ENCODE measurements at regions not wholly inside any gene's neighbourhood (a gene's known extent, or its start where the extent isn't known, plus 50 kb on each side); places are given as distances from the start of the nearest gene placed in this dataset.

- no peak for ATAC-seq
- no peak for TF ChIP-seq OSR1 (CRISPR knock-in tag; IDR thresholded peaks at IDR 0.05)
- TF ChIP-seq CREB5 (CRISPR knock-in tag; IDR thresholded peaks at IDR 0.05; ENCODE audit: low read depth): no peak
- TF ChIP-seq SNAI2 (CRISPR knock-in tag; IDR thresholded peaks at IDR 0.05): no peak
- no peak for TF ChIP-seq ESRRG (CRISPR knock-in tag; IDR thresholded peaks at IDR 0.05)
- no peak for TF ChIP-seq POU6F1 (CRISPR knock-in tag; IDR thresholded peaks at IDR 0.05; ENCODE audit: borderline replicate concordance, low read depth)
- no peak for TF ChIP-seq BACH2 (CRISPR knock-in tag; IDR thresholded peaks at IDR 0.05; ENCODE audit: borderline replicate concordance)
- no peak for TF ChIP-seq PPARA (CRISPR knock-in tag; IDR thresholded peaks at IDR 0.05; ENCODE audit: borderline replicate concordance)
- no peak for TF ChIP-seq ZNF70 (CRISPR knock-in tag; IDR thresholded peaks at IDR 0.05)
- no peak for TF ChIP-seq ZFP3 (CRISPR knock-in tag; IDR thresholded peaks at IDR 0.05)
- TF ChIP-seq CSDC2 (CRISPR knock-in tag; IDR thresholded peaks at IDR 0.05): no peak
- TF ChIP-seq TCF4 (CRISPR knock-in tag; IDR thresholded peaks at IDR 0.05; ENCODE audit: borderline replicate concordance): no peak
- no peak for TF ChIP-seq ZNF8 (CRISPR knock-in tag; IDR thresholded peaks at IDR 0.05)
- TF ChIP-seq TOX (CRISPR knock-in tag; IDR thresholded peaks at IDR 0.05; ENCODE audit: borderline replicate concordance): no peak
- no peak for TF ChIP-seq ZNF565 (CRISPR knock-in tag; conservative IDR thresholded peaks at IDR 0.05; ENCODE audit: low read depth)
- no peak for TF ChIP-seq ZFP30 (CRISPR knock-in tag; IDR thresholded peaks at IDR 0.05)
- TF ChIP-seq TSHZ2 (CRISPR knock-in tag; IDR thresholded peaks at IDR 0.05): no peak
- no peak for TF ChIP-seq RARB (CRISPR knock-in tag; IDR thresholded peaks at IDR 0.05)
- no peak for TF ChIP-seq CSRNP3 (CRISPR knock-in tag; IDR thresholded peaks at IDR 0.05)
- TF ChIP-seq ARNTL (CRISPR knock-in tag; IDR thresholded peaks at IDR 0.05; ENCODE audit: borderline replicate concordance, low read depth): no peak
These were observed 71.7 kb upstream of the CPSF6 start for GRCh38 chr12:69167648-69168165.

- ATAC-seq: no peak
- TF ChIP-seq SNAI2 (CRISPR knock-in tag; IDR thresholded peaks at IDR 0.05) (no peak), CREB5 (CRISPR knock-in tag; IDR thresholded peaks at IDR 0.05; ENCODE audit: low read depth) (no peak), ISL1 (CRISPR knock-in tag; IDR thresholded peaks at IDR 0.05) (no peak), GLIS3 (CRISPR knock-in tag; IDR thresholded peaks at IDR 0.05) (no peak), CSDC2 (CRISPR knock-in tag; IDR thresholded peaks at IDR 0.05) (no peak), ZC3H10 (CRISPR knock-in tag; IDR thresholded peaks at IDR 0.05) (no peak), RARB (CRISPR knock-in tag; IDR thresholded peaks at IDR 0.05) (no peak)
These were observed 71.0 kb upstream of the CPSF6 start for GRCh38 chr12:69168363-69168762.

- no peak; the same call in 2 of the 3 replicates for ATAC-seq
- no peak for TF ChIP-seq ZNF70 (CRISPR knock-in tag; IDR thresholded peaks at IDR 0.05)
- no peak for TF ChIP-seq TCF4 (CRISPR knock-in tag; IDR thresholded peaks at IDR 0.05; ENCODE audit: borderline replicate concordance)
- TF ChIP-seq CREB5 (CRISPR knock-in tag; IDR thresholded peaks at IDR 0.05; ENCODE audit: low read depth): no peak
- TF ChIP-seq OSR1 (CRISPR knock-in tag; IDR thresholded peaks at IDR 0.05): no peak
- TF ChIP-seq ZFP30 (CRISPR knock-in tag; IDR thresholded peaks at IDR 0.05): no peak
- TF ChIP-seq POU6F1 (CRISPR knock-in tag; IDR thresholded peaks at IDR 0.05; ENCODE audit: borderline replicate concordance, low read depth): no peak
- TF ChIP-seq ZNF8 (CRISPR knock-in tag; IDR thresholded peaks at IDR 0.05): no peak
- no peak for TF ChIP-seq PPARA (CRISPR knock-in tag; IDR thresholded peaks at IDR 0.05; ENCODE audit: borderline replicate concordance)
- TF ChIP-seq CSDC2 (CRISPR knock-in tag; IDR thresholded peaks at IDR 0.05): no peak
- no peak for TF ChIP-seq ARNTL (CRISPR knock-in tag; IDR thresholded peaks at IDR 0.05; ENCODE audit: borderline replicate concordance, low read depth)
- TF ChIP-seq TOX (CRISPR knock-in tag; IDR thresholded peaks at IDR 0.05; ENCODE audit: borderline replicate concordance): no peak
- no peak for TF ChIP-seq CSRNP3 (CRISPR knock-in tag; IDR thresholded peaks at IDR 0.05)
- TF ChIP-seq RARB (CRISPR knock-in tag; IDR thresholded peaks at IDR 0.05): no peak
- no peak for TF ChIP-seq SNAI2 (CRISPR knock-in tag; IDR thresholded peaks at IDR 0.05)
- TF ChIP-seq ESRRG (CRISPR knock-in tag; IDR thresholded peaks at IDR 0.05): no peak
These were observed 70.5 kb upstream of the CPSF6 start for GRCh38 chr12:69168828-69169227.
